ENCODE measurements at regions not wholly inside any gene's neighbourhood (a gene's known extent, or its start where the extent isn't known, plus 50 kb on each side); places are given as distances from the start of the nearest gene placed in this dataset.
"Not testable (repeated sequence)": the region's sequence is repeated elsewhere in the genome, so short reads cannot be mapped to it uniquely, and the experiment has no call there.

DNA sequence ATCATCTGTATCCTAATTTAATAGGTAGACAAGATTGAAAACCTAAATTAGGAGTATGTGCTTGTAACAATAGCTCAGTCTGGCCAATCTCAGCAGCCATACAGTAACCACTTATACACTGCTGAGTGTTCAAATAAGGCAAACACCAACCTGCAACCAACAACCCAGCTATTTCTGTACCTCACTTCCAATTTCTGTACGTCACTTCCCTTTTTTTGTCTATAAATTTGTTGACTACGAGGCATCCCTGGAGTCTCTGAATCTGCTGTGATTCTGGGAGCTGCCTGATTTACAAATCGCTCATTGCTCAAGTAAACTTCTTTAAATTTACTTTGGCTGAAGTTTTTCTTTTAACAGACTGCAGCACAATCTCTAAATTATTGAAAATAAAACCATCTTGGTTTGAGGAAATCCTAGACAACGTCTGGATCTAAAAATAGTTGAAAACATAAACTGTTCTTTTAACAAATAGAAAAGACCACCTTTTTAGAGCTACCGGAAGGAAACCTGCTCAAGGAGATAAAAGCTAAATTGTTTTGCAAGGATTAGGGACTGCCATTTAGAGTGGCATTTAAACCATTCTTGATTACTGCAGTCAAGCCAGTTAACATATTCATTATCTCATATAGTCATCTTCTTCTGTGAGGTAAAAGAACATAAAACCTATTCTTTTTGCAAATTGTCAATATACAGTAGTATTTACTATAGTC, 778.1 kb downstream of the SH3BGRL start:
- Histone ChIP-seq H3K4me3 (no peak overlapping the region), H3K9me3 (no peaks in the 10 kb centered on the region), H3K4me1 (no peaks in the 10 kb centered on the region), H3K27ac (no peak overlapping the region), H3K36me3 (no peaks in the 10 kb centered on the region), H3K27me3 (no peaks in the 10 kb centered on the region)
- in situ Hi-C loops (cut with MboI; ENCODE audit: low pct_ligation_motif_present in 1 of 4, low pct_unique_long_range_greater_than_20kb in 1 of 4, low sequenced_read_pairs in 3 of 4) = no loop called here
- intact Hi-C loops (cut with DNase I; ENCODE audit: low total_unique reads) = loop anchor here (1.0 kb wide), 1 partner anchor 35 kb away; no protein-coding TSS in a partner anchor
- DNase-seq = no peak
- WGBS, 2 donors (ENCODE audit: low coverage in 1 of 2) = 55 to 56% methylated on average over 3 to 5 of the region's 5 CpGs
- no peak for TF ChIP-seq POLR2AphosphoS5 (IDR thresholded peaks at IDR 0.05)
- TF ChIP-seq EP300 (IDR thresholded peaks at IDR 0.05; ENCODE audit: low read depth) = no peak
- no peak for TF ChIP-seq POLR2A (IDR thresholded peaks at IDR 0.05)
- TF ChIP-seq, protein P1, sequence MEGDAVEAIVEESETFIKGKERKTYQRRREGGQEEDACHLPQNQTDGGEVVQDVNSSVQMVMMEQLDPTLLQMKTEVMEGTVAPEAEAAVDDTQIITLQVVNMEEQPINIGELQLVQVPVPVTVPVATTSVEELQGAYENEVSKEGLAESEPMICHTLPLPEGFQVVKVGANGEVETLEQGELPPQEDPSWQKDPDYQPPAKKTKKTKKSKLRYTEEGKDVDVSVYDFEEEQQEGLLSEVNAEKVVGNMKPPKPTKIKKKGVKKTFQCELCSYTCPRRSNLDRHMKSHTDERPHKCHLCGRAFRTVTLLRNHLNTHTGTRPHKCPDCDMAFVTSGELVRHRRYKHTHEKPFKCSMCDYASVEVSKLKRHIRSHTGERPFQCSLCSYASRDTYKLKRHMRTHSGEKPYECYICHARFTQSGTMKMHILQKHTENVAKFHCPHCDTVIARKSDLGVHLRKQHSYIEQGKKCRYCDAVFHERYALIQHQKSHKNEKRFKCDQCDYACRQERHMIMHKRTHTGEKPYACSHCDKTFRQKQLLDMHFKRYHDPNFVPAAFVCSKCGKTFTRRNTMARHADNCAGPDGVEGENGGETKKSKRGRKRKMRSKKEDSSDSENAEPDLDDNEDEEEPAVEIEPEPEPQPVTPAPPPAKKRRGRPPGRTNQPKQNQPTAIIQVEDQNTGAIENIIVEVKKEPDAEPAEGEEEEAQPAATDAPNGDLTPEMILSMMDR (IDR thresholded peaks at IDR 0.05) = no peak

DNA sequence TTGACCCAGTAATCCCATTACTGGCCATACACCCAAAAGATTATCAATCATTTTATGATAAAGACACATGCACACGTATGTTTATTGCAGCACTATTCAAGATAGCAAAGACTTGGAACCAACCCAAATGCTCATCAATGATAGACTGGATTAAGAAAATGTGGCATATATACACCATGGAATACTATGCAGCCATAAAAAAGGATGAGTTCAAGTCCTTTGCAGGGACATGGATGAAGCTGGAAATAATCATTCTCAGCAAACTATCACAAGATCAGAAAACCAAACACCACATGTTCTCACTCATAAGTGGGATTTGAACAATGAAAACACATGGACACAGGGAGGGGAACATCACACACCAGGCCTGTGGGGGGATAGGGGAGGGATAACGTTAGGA, 785.3 kb downstream of the SH3BGRL start:
- H3K27ac ChIP-seq; H3K4me3 ChIP-seq; in situ Hi-C loops (cut with MboI; ENCODE audit: low pct_ligation_motif_present in 1 of 4, low pct_unique_long_range_greater_than_20kb in 1 of 4, low sequenced_read_pairs in 3 of 4); H3K27me3 ChIP-seq; H3K9me3 ChIP-seq; intact Hi-C loops (cut with DNase I; ENCODE audit: low total_unique reads); H3K4me1 ChIP-seq; DNase-seq; H3K36me3 ChIP-seq: not testable (repeated sequence)
- WGBS, 2 donors (ENCODE audit: low coverage in 1 of 2) = 62 to 75% methylated on average over 1 to 2 of the region's 2 CpGs

DNA sequence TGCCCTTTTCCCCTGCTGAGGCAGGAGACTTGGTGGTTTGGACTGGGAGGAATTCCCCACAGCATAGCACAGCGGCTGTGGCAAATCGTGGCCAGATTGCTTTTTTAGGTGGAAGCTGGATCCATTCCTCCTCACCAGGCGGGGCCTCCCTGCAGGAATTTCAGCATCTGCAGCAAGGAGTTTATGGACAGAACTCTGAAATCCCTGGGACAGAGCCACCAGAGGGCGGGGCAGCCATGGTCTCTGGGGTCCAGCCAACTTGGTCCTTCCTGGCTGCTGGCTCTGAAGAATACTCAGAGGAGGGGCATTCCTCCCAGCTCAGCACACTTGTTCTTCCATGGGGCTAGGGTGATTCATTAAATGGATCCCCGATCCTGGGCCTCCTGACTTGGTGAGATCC, 794.3 kb downstream of the SH3BGRL start:
- no peaks in the 10 kb centered on the region for H3K36me3 ChIP-seq
- intact Hi-C loops (cut with DNase I; ENCODE audit: low total_unique reads) (loop anchor here (5.0 kb wide), 1 partner anchor 1754 kb away; no protein-coding TSS in a partner anchor), in situ Hi-C loops (cut with MboI; ENCODE audit: low pct_ligation_motif_present in 1 of 4, low pct_unique_long_range_greater_than_20kb in 1 of 4, low sequenced_read_pairs in 3 of 4) (no loop called here)
- H3K27me3 ChIP-seq = no peaks in the 10 kb centered on the region
- DNase-seq = no peak
- H3K4me3 ChIP-seq = no peak overlapping the region
- no peak for TF ChIP-seq POLR2AphosphoS5 (IDR thresholded peaks at IDR 0.05)
- no peak for TF ChIP-seq POLR2A (IDR thresholded peaks at IDR 0.05)
- TF ChIP-seq, protein P1 (IDR thresholded peaks at IDR 0.05) = no peak
- TF ChIP-seq EP300 (IDR thresholded peaks at IDR 0.05; ENCODE audit: low read depth) = no peak
- WGBS, 2 donors (ENCODE audit: low coverage in 1 of 2) = 90% methylated on average over 5 of the region's 5 CpGs; no CpG with 5 or more reads in 1 of the 2 donors
- H3K9me3 ChIP-seq = no peaks in the 10 kb centered on the region
- no peaks in the 10 kb centered on the region for H3K4me1 ChIP-seq
- H3K27ac ChIP-seq = no peak overlapping the region

DNA sequence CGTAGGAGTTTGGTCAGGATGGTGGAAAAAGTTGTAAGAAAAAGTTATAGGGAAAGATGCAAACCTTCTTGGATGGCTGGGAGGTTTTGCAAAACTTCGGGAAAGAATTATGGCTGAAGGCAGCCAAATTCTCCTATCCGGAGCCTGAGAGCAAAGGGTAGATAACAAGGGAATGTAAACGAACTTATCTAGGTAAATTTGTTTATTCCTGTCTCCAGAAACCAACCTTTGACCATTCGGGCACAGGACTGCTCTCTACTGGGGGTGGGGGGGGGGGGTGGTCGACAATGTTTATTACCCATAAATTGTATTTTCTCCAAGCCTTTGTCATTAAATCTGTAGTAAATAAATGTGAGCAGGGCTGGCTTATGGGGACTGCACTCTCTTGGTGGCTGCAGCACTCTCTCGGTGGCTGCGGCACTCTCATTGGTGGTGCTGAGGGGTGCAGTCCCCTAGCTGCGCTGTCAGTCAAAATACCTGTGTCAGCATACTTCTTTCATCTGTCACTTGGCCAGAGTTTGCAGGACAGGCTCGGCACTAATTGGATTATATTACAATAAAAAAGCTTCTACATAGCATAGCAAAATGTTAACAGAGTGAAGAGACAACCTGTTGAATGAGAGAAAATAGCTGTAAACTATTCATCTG, 827.8 kb downstream of the SH3BGRL start:
- Histone ChIP-seq H3K4me3 (no peak overlapping the region), H3K4me1 (no peaks in the 10 kb centered on the region), H3K27me3 (no peaks in the 10 kb centered on the region), H3K9me3 (no peaks in the 10 kb centered on the region), H3K36me3 (no peaks in the 10 kb centered on the region), H3K27ac (no peak overlapping the region)
- DNase-seq = no peak
- intact Hi-C loops (cut with DNase I; ENCODE audit: low total_unique reads) = no loop called here
- 67% methylated on average over 10 of the region's 10 CpGs; no CpG with 5 or more reads in 1 of the 2 donors for WGBS, 2 donors (ENCODE audit: low coverage in 1 of 2)
- no peak for TF ChIP-seq EP300 (IDR thresholded peaks at IDR 0.05; ENCODE audit: low read depth)
- TF ChIP-seq, protein P1 (IDR thresholded peaks at IDR 0.05) = no peak
- TF ChIP-seq POLR2A (IDR thresholded peaks at IDR 0.05) = no peak
- no peak for TF ChIP-seq POLR2AphosphoS5 (IDR thresholded peaks at IDR 0.05)
- in situ Hi-C loops (cut with MboI; ENCODE audit: low pct_ligation_motif_present in 1 of 4, low pct_unique_long_range_greater_than_20kb in 1 of 4, low sequenced_read_pairs in 3 of 4) = no loop called here

All from transverse colon (tissue), 4 donors.